MM.1S (cell line): ENCODE measurements at regions not wholly inside any gene's neighbourhood (a gene's known extent, or its start where the extent isn't known, plus 50 kb on each side); places are given as distances from the start of the nearest gene placed in this dataset.

Experiments used
- DNase-seq: peaks from one replicate; pipeline ENCODE4 v3.0.0-alpha.2; 2015
- H2AFZ ChIP-seq: fragments of 300-600 bp; sonication (generic); 2 replicates; pipeline ENCODE4 v1.6.0; 2016; ENCODE audit warnings: antibody characterized with exemption, low read length
- H3F3A ChIP-seq: fragments of 300-600 bp; sonication (generic); 2 replicates; pipeline ENCODE4 v1.6.1; 2016; ENCODE audit warnings: mild to moderate bottlenecking, antibody characterized with exemption, low read length, moderate library complexity, mixed read lengths; ENCODE audit not compliant: insufficient read depth
- H3K27ac ChIP-seq: fragments of 300-600 bp; sonication (generic); 2 replicates; pipeline ENCODE4 v1.5.1; 2016; ENCODE audit warnings: mild to moderate bottlenecking, low read length
- H3K27me3 ChIP-seq: fragments of 300-600 bp; sonication (generic); replicated peaks from 2 replicates; pipeline ENCODE4 v1.6.0; 2016; ENCODE audit warnings: low read length; ENCODE audit not compliant: insufficient read depth
- H3K36me3 ChIP-seq: fragments of 300-600 bp; sonication (generic); replicated peaks from 2 replicates; pipeline ENCODE4 v1.6.1; 2016; ENCODE audit warnings: mild to moderate bottlenecking, low read length, mixed read lengths; ENCODE audit not compliant: insufficient read depth
- H3K4me1 ChIP-seq: fragments of 300-600 bp; sonication (generic); 2 replicates; pipeline ENCODE4 v1.6.1; 2016; ENCODE audit warnings: low read length, mixed read lengths
- H3K4me2 ChIP-seq: fragments of 300-600 bp; sonication (generic); 2 replicates; pipeline ENCODE4 v1.6.0; 2016; ENCODE audit warnings: low read depth, low read length
- H3K4me3 ChIP-seq: fragments of 300-600 bp; sonication (generic); 2 replicates; pipeline ENCODE4 v1.5.1; 2016; ENCODE audit warnings: low read length, mixed read lengths
- H3K79me2 ChIP-seq: fragments of 300-600 bp; sonication (generic); 2 replicates; pipeline ENCODE4 v1.6.1; 2016; ENCODE audit warnings: mixed run types, low read length, mixed read lengths
- H3K9ac ChIP-seq: fragments of 300-600 bp; sonication (generic); 2 replicates; pipeline ENCODE4 v1.6.1; 2016; ENCODE audit warnings: low read length, mixed read lengths
- H3K9me2 ChIP-seq: fragments of 300-600 bp; sonication (generic); replicated peaks from 2 replicates; pipeline ENCODE4 v1.6.1; 2016; ENCODE audit warnings: mild to moderate bottlenecking, low read length, mixed read lengths; ENCODE audit not compliant: insufficient read depth
- H3K9me3 ChIP-seq: fragments of 300-600 bp; sonication (generic); replicated peaks from 2 replicates; pipeline ENCODE4 v1.6.1; 2016; ENCODE audit warnings: mild to moderate bottlenecking, low read length, mixed read lengths; ENCODE audit not compliant: insufficient read depth
- H4K20me1 ChIP-seq: fragments of 300-600 bp; sonication (generic); 2 replicates; pipeline ENCODE4 v1.6.1; 2016; ENCODE audit warnings: mild to moderate bottlenecking, low read length, moderate library complexity, mixed read lengths; ENCODE audit not compliant: insufficient read depth
- CTCF ChIP-seq: fragments of 300-600 bp; sonication (generic); IDR thresholded peaks from 2 replicates; pipeline ENCODE4 v1.5.1; 2016; ENCODE audit warnings: antibody characterized with exemption, low read length, mixed read lengths
- EZH2 ChIP-seq: fragments of 300-600 bp; sonication (generic); optimal IDR thresholded peaks from 2 replicates; pipeline ENCODE3; 2017; ENCODE audit warnings: low read depth, mild to moderate bottlenecking, antibody characterized with exemption, low read length, mixed read lengths
- EZH2phosphoT487 ChIP-seq: fragments of 300-600 bp; sonication (generic); IDR thresholded peaks from 2 replicates; pipeline ENCODE4 v1.6.1; 2018; ENCODE audit warnings: antibody characterized with exemption, low read length

GRCh38 chr2:78644854-78645253 is 380.6 kb upstream of the REG3G start:
- Histone ChIP-seq H3K9me2 (no peaks in the 10 kb centered on the region), H3K4me3 (no peak overlapping the region), H3K9me3 (no peaks in the 10 kb centered on the region), H3K4me2 (no peak overlapping the region), H3K36me3 (no peaks in the 10 kb centered on the region), H3K79me2 (no peaks in the 10 kb centered on the region), H3K9ac (no peak overlapping the region), H3K27me3 (no peaks in the 10 kb centered on the region), H2AFZ (no peak overlapping the region), H4K20me1 (no peaks in the 10 kb centered on the region), H3F3A (no peaks in the 10 kb centered on the region), H3K4me1 (no peaks in the 10 kb centered on the region), H3K27ac (no peak overlapping the region)
- DNase-seq: no peak
- no peak for TF ChIP-seq CTCF
- no peak for TF ChIP-seq EZH2phosphoT487
- no peak for TF ChIP-seq EZH2

GRCh38 chr2:78646533-78647364 is 378.8 kb upstream of the REG3G start:
- Histone ChIP-seq H3K4me2 (no peak overlapping the region), H3K79me2 (no peaks in the 10 kb centered on the region), H3K36me3 (no peaks in the 10 kb centered on the region), H3F3A (no peaks in the 10 kb centered on the region), H4K20me1 (no peaks in the 10 kb centered on the region), H3K4me1 (no peaks in the 10 kb centered on the region), H3K9ac (no peak overlapping the region), H3K9me3 (no peaks in the 10 kb centered on the region), H3K27me3 (no peaks in the 10 kb centered on the region), H2AFZ (no peak overlapping the region), H3K27ac (no peak overlapping the region), H3K9me2 (no peaks in the 10 kb centered on the region), H3K4me3 (no peak overlapping the region)
- no peak for TF ChIP-seq EZH2phosphoT487
- TF ChIP-seq CTCF: no peak
- TF ChIP-seq EZH2: no peak
- no peak for DNase-seq

GRCh38 chr2:78648558-78648957 is 376.9 kb upstream of the REG3G start:
- Histone ChIP-seq H2AFZ (no peak overlapping the region), H3K4me3 (no peak overlapping the region), H3K27ac (no peak overlapping the region), H3K79me2 (no peaks in the 10 kb centered on the region), H3K9me2 (no peaks in the 10 kb centered on the region), H3K9me3 (no peaks in the 10 kb centered on the region), H3K4me1 (no peaks in the 10 kb centered on the region), H3K27me3 (no peaks in the 10 kb centered on the region), H3F3A (no peaks in the 10 kb centered on the region), H3K36me3 (no peaks in the 10 kb centered on the region), H3K9ac (no peak overlapping the region), H4K20me1 (no peaks in the 10 kb centered on the region), H3K4me2 (no peak overlapping the region)
- TF ChIP-seq EZH2 (no peak), CTCF (no peak), EZH2phosphoT487 (no peak)
- DNase-seq: no peak
